HG03565 (cell line): ENCODE measurements at regions not wholly inside any gene's neighbourhood (a gene's known extent, or its start where the extent isn't known, plus 50 kb on each side); places are given as distances from the start of the nearest gene placed in this dataset.

Experiments
- ATAC-seq: cut with Tn5 transposase; IDR thresholded peaks from one replicate; pipeline ENCODE4 v1.9.1; 2021; ENCODE audit warnings: mild to moderate bottlenecking, moderate library complexity; ENCODE audit not compliant: unreplicated experiment

- no peak for ATAC-seq
These were observed 212.8 kb upstream of the KITLG start for GRCh38 chr12:88793096-88793495.

DNA sequence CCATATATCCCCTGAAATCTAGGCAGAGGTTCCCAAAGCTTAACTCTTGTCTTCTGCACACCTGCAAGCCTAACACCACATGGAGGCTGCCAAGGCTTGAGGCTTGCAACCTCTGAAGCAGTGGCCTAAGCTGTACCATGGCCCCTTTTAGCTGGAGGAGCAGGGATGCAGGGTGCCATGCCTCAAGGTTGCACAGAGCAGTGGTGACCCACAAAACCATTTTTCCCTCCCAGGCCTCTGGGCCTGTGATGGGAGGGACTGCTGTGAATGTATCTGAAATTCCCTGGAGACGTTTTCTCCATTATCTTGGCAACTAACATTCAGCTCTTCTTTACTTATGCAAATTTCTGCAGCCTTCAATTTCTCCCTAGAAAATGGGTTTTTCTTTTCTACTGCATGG, 210.0 kb upstream of the KITLG start:
- no peak for ATAC-seq

- ATAC-seq: no peak
These were observed 203.9 kb upstream of the KITLG start for GRCh38 chr12:88784166-88784565.

- no peak for ATAC-seq
These were observed 202.1 kb upstream of the KITLG start for GRCh38 chr12:88782351-88782750.

DNA sequence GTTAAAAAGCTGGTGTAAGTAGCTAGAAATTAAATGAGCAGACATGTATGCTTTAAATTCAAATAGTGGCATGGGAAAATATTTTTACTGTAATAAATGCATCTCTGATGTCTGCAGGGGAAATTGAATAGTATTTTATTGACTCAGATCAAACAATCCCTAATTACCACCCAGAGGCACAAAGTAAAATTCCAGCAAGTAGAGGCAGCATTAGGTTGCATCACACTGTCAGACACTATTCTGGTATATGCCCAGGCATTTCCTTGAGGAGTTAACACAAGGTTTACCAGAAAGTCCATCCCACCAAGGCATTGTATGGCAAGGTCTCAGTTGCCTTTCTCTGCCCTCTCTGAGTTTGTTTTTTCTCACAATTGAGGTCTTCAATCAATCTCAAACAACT, 201.6 kb upstream of the KITLG start:
- no peak for ATAC-seq

- no peak for ATAC-seq
These were observed 197.8 kb upstream of the KITLG start for GRCh38 chr12:88778064-88778463.

GRCh38 chr12:88775742-88776151, 195.5 kb upstream of the KITLG start:
- ATAC-seq: no peak

DNA sequence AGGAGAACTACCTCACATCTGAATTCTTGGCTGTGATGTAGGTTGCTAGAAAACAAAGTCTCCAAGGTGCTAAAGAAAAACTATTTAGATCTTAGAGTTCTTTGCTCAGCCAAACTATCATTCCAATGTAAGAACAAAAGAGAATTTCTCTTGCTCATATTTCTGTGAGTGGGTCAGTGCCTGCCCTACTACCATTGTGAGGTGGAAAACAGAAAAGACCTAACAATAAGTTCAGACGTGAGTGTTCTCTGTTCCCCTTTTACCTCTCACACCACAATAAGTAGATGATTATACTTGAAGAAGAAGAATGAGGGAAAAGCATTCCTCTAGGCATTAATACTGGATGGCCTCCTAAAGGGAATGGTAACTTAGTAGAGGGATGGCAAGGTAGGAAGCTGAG, 187.4 kb upstream of the KITLG start:
- ATAC-seq: no peak

DNA sequence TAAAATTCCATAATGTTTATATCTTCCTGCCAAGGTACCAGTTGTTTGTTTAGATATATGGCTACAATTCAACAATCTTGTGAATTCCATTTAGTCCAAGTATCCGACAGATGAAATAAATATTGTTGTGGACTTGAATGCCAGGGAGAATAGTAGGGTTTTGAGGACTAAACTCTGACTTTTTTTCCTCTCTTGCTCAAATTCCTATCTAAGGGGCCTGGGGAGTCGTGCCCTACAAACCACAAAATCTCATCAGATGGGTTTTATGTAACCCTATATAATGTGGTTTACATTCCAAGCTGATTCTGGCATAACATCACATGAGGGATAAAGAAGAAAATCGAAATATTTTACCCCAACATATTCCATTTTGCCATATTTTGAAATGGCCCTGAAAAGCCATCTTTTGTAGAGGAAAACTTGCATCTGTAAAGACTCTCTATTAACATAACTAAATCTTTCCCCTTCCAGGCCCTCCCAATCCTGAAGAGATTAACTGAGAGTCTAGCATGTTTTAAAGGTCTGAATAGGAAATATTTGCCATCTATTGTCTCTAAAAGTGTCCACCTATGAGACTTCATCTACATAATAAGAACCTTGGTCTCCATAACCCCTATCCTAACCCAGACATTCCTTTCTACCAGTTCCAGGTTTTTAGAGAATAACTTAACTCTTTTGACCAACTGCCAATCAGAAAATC, 184.7 kb upstream of the KITLG start:
- ATAC-seq: no peak

GRCh38 chr12:88763536-88764100, 183.3 kb upstream of the KITLG start:
- no peak for ATAC-seq

GRCh38 chr12:88758176-88758575, 177.9 kb upstream of the KITLG start:
- no peak for ATAC-seq

DNA sequence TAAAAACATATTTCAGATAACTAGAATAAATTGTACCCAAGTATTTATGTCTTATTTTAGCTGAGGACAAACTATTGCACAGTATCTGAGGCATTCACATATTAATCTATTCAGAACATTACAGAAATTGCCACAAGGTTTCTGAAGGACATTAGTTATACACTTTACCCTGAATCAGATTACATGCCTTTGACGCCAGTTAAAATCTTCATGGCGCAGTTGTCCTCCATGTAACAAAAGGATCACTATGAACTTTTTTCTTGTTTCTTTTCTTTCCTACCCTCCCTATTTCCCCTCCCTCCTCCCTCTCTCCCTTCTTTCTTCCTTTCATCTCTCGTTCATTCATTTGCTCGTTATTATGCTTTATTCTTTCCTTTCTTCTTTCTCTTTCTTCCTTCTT, 176.6 kb upstream of the KITLG start:
- no peak for ATAC-seq

DNA sequence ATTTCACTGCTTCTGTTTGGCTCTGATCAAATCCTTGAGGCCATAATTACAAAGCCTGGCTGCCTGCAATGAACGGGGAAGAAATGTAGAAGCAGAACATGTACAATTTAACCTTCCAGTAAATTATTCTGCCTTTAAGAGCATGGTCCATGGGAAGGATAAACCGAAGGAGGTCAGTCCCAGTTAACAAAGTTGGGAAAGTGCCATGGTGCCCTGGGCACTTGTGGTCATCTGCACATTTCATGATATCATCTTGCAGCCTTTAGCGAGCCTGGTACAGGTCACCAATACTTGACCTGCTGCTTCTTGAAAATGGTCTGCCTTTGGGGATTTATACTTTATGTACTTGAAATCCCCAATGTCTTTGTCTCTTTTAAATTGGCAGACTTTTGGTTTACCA, 175.9 kb upstream of the KITLG start:
- no peak for ATAC-seq

DNA sequence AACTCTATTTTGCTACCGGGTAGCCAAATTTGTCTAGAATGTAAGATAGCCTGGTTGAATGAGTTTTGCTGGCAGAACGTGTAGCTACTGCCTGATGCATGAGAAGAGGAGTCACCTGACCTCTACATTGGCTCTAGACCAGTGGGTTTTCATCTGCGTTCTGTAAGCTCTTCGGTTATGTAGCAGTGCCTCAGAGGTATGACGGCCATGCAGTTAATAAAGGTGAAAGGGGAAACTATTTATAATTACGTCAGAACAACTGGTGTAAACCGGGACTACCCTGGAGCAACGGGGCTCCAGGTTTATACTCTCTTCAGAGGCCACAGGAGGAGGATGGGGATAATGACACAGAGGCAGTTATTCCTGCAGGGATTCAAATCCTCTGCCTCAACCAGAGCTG, 173.4 kb upstream of the KITLG start:
- no peak for ATAC-seq

DNA sequence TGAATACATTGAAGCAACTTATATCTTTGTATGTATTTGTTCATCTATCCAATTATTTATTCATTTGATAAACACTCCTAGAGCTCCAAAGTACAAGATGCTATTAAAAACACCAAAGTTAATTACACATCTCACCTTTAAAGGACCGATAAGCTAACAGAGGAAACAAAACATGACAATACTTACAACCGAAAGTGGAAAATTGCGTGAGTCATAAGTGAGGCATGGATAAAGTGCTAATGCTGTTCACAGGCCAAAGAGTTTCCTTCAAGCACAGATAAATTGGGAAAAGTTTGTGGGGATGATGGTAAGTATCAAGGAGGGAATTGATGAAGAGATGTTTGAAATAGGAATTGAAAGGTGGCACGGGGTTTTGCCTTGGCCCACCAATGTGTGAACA, 172.8 kb upstream of the KITLG start:
- no peak for ATAC-seq

- no peak for ATAC-seq
These were observed 171.9 kb upstream of the KITLG start for GRCh38 chr12:88752183-88752582.

DNA sequence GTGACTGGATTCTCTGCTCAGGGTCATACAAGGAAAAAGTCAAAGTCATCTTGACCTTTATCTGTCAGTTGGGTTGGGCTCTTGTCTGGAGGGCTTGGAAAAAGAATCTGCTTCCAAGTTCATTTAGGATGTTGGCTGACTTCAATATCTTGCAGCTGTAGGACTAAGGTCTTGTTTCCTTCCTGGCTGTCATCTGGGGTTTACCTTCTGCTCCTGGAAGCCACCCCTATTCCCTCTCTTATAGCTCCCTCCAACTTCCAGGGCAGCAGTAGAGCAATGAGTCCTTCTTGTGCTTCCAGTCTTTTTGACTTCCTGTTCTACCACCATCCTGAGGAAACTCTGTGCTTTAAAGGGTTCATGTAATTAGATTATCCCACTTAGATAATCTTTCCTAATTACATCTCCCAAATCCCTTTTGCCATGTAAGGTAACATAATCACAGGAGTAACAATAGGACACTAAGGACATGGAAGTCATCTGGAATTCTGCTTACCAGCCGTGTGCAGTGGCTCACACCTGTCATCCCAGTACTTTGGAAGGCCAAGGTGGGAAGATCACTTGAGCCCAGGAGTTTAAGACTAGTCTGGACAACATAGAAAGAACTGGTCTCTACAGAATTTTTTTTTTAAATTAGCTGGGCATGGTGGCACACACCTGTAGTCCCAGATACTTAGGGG, 170.7 kb upstream of the KITLG start:
- no peak for ATAC-seq

DNA sequence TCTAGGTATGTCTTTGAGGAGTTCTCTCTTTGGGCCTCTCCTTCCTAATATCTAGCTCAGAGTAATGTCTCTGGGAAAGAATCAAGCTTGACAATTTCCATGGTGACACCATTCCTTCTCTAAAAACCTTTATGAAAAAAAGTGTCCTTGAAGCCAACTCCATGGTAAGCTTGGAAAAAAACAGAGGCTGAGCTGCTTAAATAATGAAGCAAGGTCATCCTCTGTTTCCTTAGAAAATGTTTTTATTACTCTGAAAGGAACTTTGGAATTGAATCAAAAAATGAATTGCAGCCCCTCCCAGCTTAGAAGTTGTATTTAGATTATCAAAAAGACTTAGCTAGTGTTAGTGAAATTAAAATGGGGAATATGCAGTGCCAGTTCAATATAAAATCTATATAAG, 166.1 kb upstream of the KITLG start:
- no peak for ATAC-seq

DNA sequence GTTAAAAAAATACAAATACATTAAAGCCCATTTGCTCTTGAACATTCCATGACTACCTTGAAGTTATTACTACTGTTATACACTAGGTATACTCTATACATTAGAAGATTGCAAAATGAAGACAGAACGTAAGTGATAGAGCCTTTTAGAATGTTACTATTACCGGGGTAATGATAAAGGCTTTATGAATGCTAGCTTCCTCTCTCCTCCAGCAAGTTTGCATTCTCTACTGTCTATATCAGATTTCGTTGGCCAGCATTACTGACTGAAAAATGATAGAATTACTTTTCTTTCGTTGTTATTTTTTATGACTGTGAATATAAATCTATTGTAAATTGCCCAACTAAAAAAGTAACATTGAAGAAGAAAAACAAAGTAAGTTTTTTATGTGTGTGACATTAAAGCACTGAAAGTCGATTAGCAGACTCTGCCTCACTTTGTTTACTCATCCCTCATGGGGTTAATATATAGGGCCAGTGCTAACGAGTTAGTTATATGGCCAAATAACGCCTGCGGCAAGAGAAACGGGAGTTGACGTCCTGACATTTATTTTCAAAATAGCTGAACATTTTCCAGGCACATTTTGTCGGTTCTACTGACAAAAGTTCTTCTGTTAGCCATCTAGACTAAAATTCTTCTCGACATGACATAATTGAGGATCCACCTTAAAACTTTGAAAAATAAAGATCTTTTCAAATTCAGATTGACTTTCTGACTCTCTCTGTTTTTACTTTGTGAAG, 163.8 kb upstream of the KITLG start:
- ATAC-seq: no peak

- ATAC-seq: no peak
These were observed 157.7 kb upstream of the KITLG start for GRCh38 chr12:88737838-88738472.

DNA sequence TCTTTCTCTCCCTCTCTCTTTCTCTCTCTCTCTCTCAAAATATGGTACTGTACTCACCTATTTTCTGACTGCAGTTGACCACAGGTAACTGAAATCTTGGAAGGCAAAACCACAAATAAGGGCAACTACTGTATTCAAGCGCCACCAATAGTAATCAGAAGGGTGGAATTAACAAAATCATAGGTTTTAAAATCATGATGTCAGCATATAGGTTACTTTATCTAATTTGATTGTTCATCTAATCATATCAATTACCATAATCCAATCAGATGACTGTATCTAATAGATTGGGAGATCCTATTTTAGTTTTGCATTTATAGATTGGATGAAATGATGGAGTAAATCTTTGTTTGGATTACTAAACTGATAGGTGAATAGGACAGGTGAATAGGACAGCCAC, 155.8 kb upstream of the KITLG start:
- ATAC-seq: no peak
